ENCODE measurements at regions not wholly inside any gene's neighbourhood (a gene's known extent, or its start where the extent isn't known, plus 50 kb on each side); places are given as distances from the start of the nearest gene placed in this dataset.
A peak's percentile ranks its signal among the peaks of the same experiment; 100 is the strongest.

GRCh38 chr10:29023678-29024077 lies 265.2 kb upstream of the LYZL1 start:
- DNase-seq (ENCODE audit: low spot score), result no peak
- Mint-ChIP-seq H3K9me3 (ENCODE audit: low read depth) (no peaks in the 10 kb centered on the region), H3K4me3 (ENCODE audit: unreplicated experiment) (no peak overlapping the region), H3K4me1 (ENCODE audit: low read depth) (peaks cover 29% of the 10 kb centered on the region), H3K36me3 (ENCODE audit: low read depth) (no peaks in the 10 kb centered on the region), H3K27ac (ENCODE audit: unreplicated experiment) (peak overlapping the region; percentile 42), H3K27me3 (ENCODE audit: low read depth) (no peaks in the 10 kb centered on the region)
- TF ChIP-seq CTCF (IDR thresholded peaks at IDR 0.05), result no peak

GRCh38 chr10:29026065-29026797 lies 262.6 kb upstream of the LYZL1 start:
- DNase-seq (ENCODE audit: low spot score), result no peak
- H3K4me1 Mint-ChIP-seq (ENCODE audit: low read depth), result peaks cover 38% of the 10 kb centered on the region
- no peak for TF ChIP-seq CTCF (IDR thresholded peaks at IDR 0.05)

GRCh38 chr10:29026802-29027580 lies 261.9 kb upstream of the LYZL1 start:
- Mint-ChIP-seq H3K9me3 (ENCODE audit: low read depth) (no peaks in the 10 kb centered on the region), H3K4me1 (ENCODE audit: low read depth) (peaks cover 41% of the 10 kb centered on the region), H3K27me3 (ENCODE audit: low read depth) (no peaks in the 10 kb centered on the region), H3K36me3 (ENCODE audit: low read depth) (no peaks in the 10 kb centered on the region), H3K27ac (ENCODE audit: unreplicated experiment) (no peak overlapping the region), H3K4me3 (ENCODE audit: unreplicated experiment) (no peak overlapping the region)
- DNase-seq (ENCODE audit: low spot score), result no peak
- no peak for TF ChIP-seq CTCF (IDR thresholded peaks at IDR 0.05)

More at GRCh38 chr10:29026065-29026797, 262.6 kb upstream of the LYZL1 start:
- Mint-ChIP-seq H3K9me3 (ENCODE audit: low read depth) (no peaks in the 10 kb centered on the region), H3K4me3 (ENCODE audit: unreplicated experiment) (no peak overlapping the region), H3K36me3 (ENCODE audit: low read depth) (no peaks in the 10 kb centered on the region), H3K27me3 (ENCODE audit: low read depth) (no peaks in the 10 kb centered on the region), H3K27ac (ENCODE audit: unreplicated experiment) (no peak overlapping the region)

- DNase-seq (ENCODE audit: low spot score), result no peak
- H3K36me3 Mint-ChIP-seq (ENCODE audit: low read depth), result no peaks in the 10 kb centered on the region
- H3K27ac Mint-ChIP-seq (ENCODE audit: unreplicated experiment), result no peak overlapping the region
- H3K27me3 Mint-ChIP-seq (ENCODE audit: low read depth), result no peaks in the 10 kb centered on the region
- no peak for TF ChIP-seq CTCF (IDR thresholded peaks at IDR 0.05)
- no peaks in the 10 kb centered on the region for H3K9me3 Mint-ChIP-seq (ENCODE audit: low read depth)
- H3K4me1 Mint-ChIP-seq (ENCODE audit: low read depth), result peaks cover 37% of the 10 kb centered on the region
- H3K4me3 Mint-ChIP-seq (ENCODE audit: unreplicated experiment), result no peak overlapping the region
Measured at GRCh38 chr10:29028486-29028885, 260.4 kb upstream of the LYZL1 start.

- Mint-ChIP-seq H3K27ac (ENCODE audit: unreplicated experiment) (no peak overlapping the region), H3K4me3 (ENCODE audit: unreplicated experiment) (no peak overlapping the region), H3K36me3 (ENCODE audit: low read depth) (no peaks in the 10 kb centered on the region), H3K9me3 (ENCODE audit: low read depth) (no peaks in the 10 kb centered on the region), H3K4me1 (ENCODE audit: low read depth) (peaks cover 26% of the 10 kb centered on the region), H3K27me3 (ENCODE audit: low read depth) (no peaks in the 10 kb centered on the region)
- no peak for DNase-seq (ENCODE audit: low spot score)
- no peak for TF ChIP-seq CTCF (IDR thresholded peaks at IDR 0.05)
Measured at GRCh38 chr10:29030900-29031299, 258.0 kb upstream of the LYZL1 start.
